HG02885 (cell line): ENCODE measurements at regions not wholly inside any gene's neighbourhood (a gene's known extent, or its start where the extent isn't known, plus 50 kb on each side); places are given as distances from the start of the nearest gene placed in this dataset.

Experiments used
- ATAC-seq: cut with Tn5 transposase; IDR thresholded peaks from one replicate; pipeline ENCODE4 v1.9.1; 2021; ENCODE audit warnings: mild to moderate bottlenecking; ENCODE audit not compliant: unreplicated experiment, poor library complexity

GRCh38 chr3:177968891-177969290 is 567.3 kb upstream of the KCNMB2 start:
- ATAC-seq = no peak

DNA sequence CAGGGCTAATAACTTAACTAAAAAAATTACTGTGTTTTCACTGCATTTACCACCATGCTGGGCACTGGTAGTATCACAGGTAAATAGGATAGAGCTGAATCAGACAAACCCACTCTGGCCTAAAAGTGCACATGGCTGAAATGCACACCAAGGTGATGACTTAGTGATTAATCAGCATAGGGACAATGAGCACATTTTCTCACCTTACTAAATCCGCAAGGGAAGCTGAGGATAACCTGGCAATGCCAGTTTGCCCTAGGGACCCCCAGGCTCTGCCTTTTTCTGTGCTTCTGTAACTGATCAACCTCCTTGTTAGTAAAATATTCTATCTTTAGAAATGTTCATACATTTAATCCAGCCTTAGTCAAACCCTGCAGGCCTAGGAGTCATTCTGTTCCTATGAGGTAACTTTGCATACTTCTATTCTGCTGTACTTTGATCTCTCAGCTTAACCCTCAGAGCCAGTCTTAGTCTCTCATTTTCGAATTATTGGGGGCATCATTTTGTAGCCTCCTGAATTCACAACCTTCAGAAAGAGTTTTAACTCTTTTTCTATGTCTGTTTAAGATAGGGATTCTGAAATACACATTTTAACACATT is 562.9 kb upstream of the KCNMB2 start:
- no peak for ATAC-seq

DNA sequence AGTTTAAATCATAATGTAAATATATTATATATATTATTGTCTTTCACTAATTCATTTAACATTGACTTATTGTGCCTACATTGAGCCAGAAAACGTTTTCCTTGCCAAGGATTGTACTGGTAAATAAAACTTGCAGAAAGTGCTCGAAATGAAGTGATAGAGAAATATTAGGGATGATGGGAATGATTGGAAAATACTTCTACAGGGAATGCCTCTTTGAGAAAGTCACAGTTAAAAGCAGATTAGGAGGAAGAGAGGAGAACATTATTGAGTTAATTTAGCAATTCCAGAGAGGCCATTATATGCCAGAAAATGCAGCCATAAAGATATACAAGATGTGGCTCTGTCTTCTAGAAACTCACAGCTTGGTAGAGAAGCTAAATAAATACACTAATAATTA is 560.0 kb upstream of the KCNMB2 start:
- no peak for ATAC-seq

GRCh38 chr3:177976866-177977265 is 559.4 kb upstream of the KCNMB2 start:
- no peak for ATAC-seq

DNA sequence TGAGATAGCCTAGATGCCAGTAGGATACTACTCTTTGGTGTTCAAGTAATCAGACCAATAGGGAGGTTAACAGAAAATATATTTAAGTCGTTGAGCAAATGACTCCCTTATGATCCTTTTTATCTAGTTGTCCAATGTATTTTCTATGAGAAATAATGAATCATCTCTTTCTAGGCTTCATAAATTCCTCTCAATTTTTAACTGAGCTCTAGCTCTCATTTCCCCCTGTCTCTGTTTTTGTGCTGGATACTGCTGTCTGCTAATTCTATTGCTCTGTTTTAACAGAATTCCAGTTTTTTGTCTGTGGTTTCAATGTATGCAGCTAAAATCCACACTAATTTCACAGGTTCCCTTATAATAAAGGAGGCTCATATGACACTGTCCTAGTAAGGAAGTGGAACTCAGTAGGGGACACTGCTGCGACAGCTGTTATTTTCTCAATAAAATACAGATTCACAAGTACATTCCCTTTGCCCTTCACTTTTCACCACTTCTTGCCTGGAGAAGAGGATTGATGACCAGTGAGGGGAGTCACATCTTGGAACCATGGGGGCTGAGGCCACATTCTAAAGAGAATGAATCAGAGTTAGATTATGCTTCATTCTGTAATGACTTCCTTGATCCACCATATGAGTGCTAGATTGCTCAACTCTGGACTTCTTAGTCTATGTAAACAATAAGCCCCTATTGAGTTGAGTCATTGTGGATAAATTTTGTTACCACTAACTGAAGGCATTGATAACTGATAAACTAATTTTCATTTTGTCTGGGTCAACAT is 558.7 kb upstream of the KCNMB2 start:
- ATAC-seq = no peak

DNA sequence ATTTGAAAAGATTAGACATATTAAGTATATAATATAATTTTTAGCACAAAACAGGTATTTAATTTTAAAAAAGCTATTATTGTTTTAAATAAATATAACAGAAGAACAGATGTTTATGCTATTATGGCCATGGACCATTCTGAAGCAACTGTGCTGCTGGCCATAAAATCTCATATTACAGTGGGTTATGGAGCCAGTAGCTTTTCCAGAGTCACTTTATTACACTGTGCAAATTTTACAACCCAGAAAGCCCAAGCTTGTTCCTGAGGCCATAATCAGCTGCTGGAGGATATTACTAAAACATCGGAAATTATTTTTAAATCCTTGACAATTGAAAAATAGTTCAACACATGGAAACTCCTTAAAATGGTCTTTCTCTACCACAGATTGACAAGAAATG is 557.3 kb upstream of the KCNMB2 start:
- no peak for ATAC-seq

DNA sequence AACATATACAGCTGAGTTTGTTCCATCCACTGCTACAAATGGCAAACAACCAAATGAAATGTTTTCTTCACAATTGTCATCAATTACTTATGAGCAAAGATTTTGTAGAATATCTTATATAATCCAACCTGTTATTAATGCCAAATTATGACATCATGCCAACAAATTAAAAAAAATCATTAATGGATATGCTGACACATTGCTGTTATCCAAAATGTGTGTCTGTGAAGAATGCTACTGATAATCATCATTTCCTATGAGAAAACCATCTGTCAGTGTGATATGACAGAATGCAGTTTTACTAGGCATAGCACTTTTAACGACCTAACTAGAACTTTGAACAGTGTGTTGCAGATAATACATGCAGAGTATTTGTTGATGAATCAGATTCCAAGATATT is 556.5 kb upstream of the KCNMB2 start:
- no peak for ATAC-seq

- ATAC-seq = peak; percentile 44
Observed at GRCh38 chr3:177981576-177981975, 554.7 kb upstream of the KCNMB2 start.

GRCh38 chr3:177982034-177982433 is 554.2 kb upstream of the KCNMB2 start:
- ATAC-seq = peak; percentile 59

DNA sequence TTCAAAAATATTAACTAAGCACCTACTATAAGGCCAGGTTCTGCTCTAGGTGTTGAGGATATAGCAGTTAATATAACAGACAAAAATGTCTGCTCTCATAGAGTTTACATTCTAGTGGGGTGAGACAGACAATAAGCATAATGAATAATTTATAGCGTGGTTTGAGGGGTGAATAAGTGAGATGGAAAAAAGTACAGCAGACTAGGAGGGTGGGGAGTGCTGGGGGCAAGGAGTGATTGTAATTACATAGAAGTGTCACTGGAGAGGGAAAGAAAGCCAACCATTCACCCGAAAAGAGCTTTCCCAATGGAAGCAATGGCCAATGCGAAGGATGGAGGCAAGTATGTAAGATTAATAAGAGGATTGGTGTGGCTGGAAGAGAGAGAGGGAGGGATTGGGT is 552.9 kb upstream of the KCNMB2 start:
- no peak for ATAC-seq

GRCh38 chr3:177992993-177993970 is 543.0 kb upstream of the KCNMB2 start:
- ATAC-seq = no peak

- ATAC-seq = no peak
Observed at GRCh38 chr3:177994976-177995375, 541.3 kb upstream of the KCNMB2 start.

- ATAC-seq = no peak
Observed at GRCh38 chr3:177995381-177996085, 540.7 kb upstream of the KCNMB2 start.

GRCh38 chr3:178001670-178002101 is 534.5 kb upstream of the KCNMB2 start:
- ATAC-seq = peak; percentile 96

GRCh38 chr3:178002113-178002512 is 534.1 kb upstream of the KCNMB2 start:
- no peak for ATAC-seq

- no peak for ATAC-seq
Observed at GRCh38 chr3:178003756-178004155, 532.5 kb upstream of the KCNMB2 start.

GRCh38 chr3:178005961-178006360 is 530.3 kb upstream of the KCNMB2 start:
- no peak for ATAC-seq

GRCh38 chr3:178010306-178010705 is 525.9 kb upstream of the KCNMB2 start:
- ATAC-seq = no peak

- ATAC-seq = no peak
Observed at GRCh38 chr3:178019645-178020044, 516.6 kb upstream of the KCNMB2 start.

GRCh38 chr3:178022599-178022998 is 513.6 kb upstream of the KCNMB2 start:
- ATAC-seq = no peak
